Smooth muscle cell (in vitro differentiated cells): ENCODE measurements at regions not wholly inside any gene's neighbourhood (a gene's known extent, or its start where the extent isn't known, plus 50 kb on each side); places are given as distances from the start of the nearest gene placed in this dataset.

ENCODE experiments used
- DNase-seq: peaks from one replicate; lab custom pipeline; 2025; ENCODE audit not compliant: unreplicated experiment; lab: John Stamatoyannopoulos, UW
- H2AFZ ChIP-seq: fragments of 200-600 bp; sonication (generic); 2 replicates; pipeline ENCODE4 v1.6.0; 2016; ENCODE audit warnings: antibody characterized with exemption, low read depth, mild to moderate bottlenecking
- H3F3A ChIP-seq: fragments of 200-600 bp; sonication (generic); 2 replicates; pipeline ENCODE4 v1.6.0; 2017; ENCODE audit warnings: antibody characterized with exemption, low read depth
- H3K27ac ChIP-seq: fragments of 200-600 bp; sonication (generic); 2 replicates; pipeline ENCODE4 v1.5.1; 2016; ENCODE audit warnings: low read depth, mild to moderate bottlenecking
- H3K27me3 ChIP-seq: fragments of 200-600 bp; sonication (generic); 2 replicates; pipeline ENCODE4 v1.6.1; 2016; ENCODE audit warnings: low read depth, mild to moderate bottlenecking
- H3K36me3 ChIP-seq: fragments of 200-600 bp; sonication (generic); 2 replicates; pipeline ENCODE4 v1.5.1; 2016; ENCODE audit warnings: low read depth
- H3K4me1 ChIP-seq: fragments of 200-600 bp; sonication (generic); 2 replicates; pipeline ENCODE4 v1.5.1; 2016; ENCODE audit warnings: low read depth
- H3K4me2 ChIP-seq: fragments of 200-600 bp; sonication (generic); 2 replicates; pipeline ENCODE4 v1.6.0; 2016; ENCODE audit warnings: mild to moderate bottlenecking
- H3K4me3 ChIP-seq: fragments of 200-600 bp; sonication (generic); 2 replicates; pipeline ENCODE4 v1.5.1; 2016; ENCODE audit warnings: mild to moderate bottlenecking
- H3K79me2 ChIP-seq: fragments of 200-600 bp; sonication (generic); 2 replicates; pipeline ENCODE4 v1.6.0; 2016; ENCODE audit warnings: low read depth, mild to moderate bottlenecking
- H3K9ac ChIP-seq: fragments of 200-600 bp; sonication (generic); 2 replicates; pipeline ENCODE4 v1.6.0; 2016; ENCODE audit warnings: low read depth
- H3K9me3 ChIP-seq: fragments of 200-600 bp; sonication (generic); replicated peaks from 2 replicates; pipeline ENCODE4 v1.5.1; 2016; ENCODE audit warnings: low read depth
- H4K20me1 ChIP-seq: fragments of 200-600 bp; sonication (generic); 2 replicates; pipeline ENCODE4 v1.6.0; 2016; ENCODE audit warnings: low read depth
- WGBS: methylation state at CpG from one replicate; pipeline ENCODE4 v1.1.7; 2016; ENCODE audit warnings: low lambda C conversion rate; 5-methylcytosine and 5-hydroxymethylcytosine counted together
- TF ChIP-seq, protein P1 (sequence below): fragments of 200-600 bp; sonication (generic); IDR thresholded peaks from 2 replicates; pipeline ENCODE4 v1.5.1; 2017; ENCODE audit warnings: borderline replicate concordance, mild to moderate bottlenecking, antibody characterized with exemption; ENCODE audit not compliant: insufficient read depth, poor library complexity, severe bottlenecking

DNA sequence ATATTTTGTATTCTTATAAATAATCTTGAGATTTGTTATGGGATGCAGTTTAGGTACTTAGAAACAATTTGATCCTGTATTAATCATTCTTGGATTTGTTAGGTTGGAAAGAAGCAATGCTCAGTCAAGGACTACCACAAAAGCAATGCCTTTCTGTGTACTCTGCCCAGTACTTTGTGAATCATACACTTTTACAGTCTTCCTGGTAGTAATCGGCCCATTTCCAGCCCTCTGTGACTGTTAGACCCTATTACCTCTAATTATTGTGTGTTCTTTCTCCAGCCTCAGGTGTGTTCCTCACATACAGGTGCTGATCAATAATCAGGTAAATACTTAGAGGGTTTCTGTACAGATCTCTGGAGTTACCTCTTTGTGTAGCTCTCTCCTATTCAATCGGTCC is 609.0 kb downstream of the KCNH5 start:
- H3K79me2 ChIP-seq: no peaks in the 10 kb centered on the region
- no peak overlapping the region for H2AFZ ChIP-seq
- 48% methylated on average over 2 of the region's 2 CpGs for WGBS
- no peak overlapping the region for H3K9ac ChIP-seq
- TF ChIP-seq, protein P1, sequence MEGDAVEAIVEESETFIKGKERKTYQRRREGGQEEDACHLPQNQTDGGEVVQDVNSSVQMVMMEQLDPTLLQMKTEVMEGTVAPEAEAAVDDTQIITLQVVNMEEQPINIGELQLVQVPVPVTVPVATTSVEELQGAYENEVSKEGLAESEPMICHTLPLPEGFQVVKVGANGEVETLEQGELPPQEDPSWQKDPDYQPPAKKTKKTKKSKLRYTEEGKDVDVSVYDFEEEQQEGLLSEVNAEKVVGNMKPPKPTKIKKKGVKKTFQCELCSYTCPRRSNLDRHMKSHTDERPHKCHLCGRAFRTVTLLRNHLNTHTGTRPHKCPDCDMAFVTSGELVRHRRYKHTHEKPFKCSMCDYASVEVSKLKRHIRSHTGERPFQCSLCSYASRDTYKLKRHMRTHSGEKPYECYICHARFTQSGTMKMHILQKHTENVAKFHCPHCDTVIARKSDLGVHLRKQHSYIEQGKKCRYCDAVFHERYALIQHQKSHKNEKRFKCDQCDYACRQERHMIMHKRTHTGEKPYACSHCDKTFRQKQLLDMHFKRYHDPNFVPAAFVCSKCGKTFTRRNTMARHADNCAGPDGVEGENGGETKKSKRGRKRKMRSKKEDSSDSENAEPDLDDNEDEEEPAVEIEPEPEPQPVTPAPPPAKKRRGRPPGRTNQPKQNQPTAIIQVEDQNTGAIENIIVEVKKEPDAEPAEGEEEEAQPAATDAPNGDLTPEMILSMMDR: no peak
- H3K27ac ChIP-seq: no peak overlapping the region
- H3K9me3 ChIP-seq: peaks cover 22% of the 10 kb centered on the region
- H3K36me3 ChIP-seq: peaks cover 12% of the 10 kb centered on the region
- H3K4me2 ChIP-seq: no peak overlapping the region
- H3K4me1 ChIP-seq: no peaks in the 10 kb centered on the region
- H3K27me3 ChIP-seq: no peaks in the 10 kb centered on the region
- no peak for DNase-seq
- H4K20me1 ChIP-seq: no peaks in the 10 kb centered on the region
- no peaks in the 10 kb centered on the region for H3F3A ChIP-seq
- H3K4me3 ChIP-seq: no peak overlapping the region

DNA sequence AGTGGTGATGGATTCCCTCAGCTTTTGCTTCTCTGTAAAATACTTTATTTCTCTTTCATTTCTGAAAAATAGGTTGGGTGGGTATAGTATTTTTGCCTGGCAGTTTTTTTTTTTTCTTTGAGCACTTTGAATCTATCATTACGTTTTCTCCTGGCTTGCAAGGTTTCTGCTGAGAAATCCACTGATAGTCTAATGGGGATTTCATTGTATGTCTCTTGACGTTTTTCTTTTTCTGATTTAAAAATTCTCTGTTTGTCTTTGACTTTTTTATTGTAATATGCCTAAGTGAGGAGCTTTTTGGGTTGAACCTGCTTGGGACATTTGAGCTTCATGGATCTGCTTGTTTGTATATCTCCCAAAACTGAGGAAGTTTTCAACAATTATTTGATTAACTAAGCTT is 606.0 kb downstream of the KCNH5 start:
- H3K4me3 ChIP-seq: no peak overlapping the region
- H3K27ac ChIP-seq: no peak overlapping the region
- no peak overlapping the region for H3K4me2 ChIP-seq
- no peaks in the 10 kb centered on the region for H3K36me3 ChIP-seq
- 79% methylated on average over 2 of the region's 2 CpGs for WGBS
- no peaks in the 10 kb centered on the region for H3F3A ChIP-seq
- no peaks in the 10 kb centered on the region for H3K4me1 ChIP-seq
- no peak for DNase-seq
- H3K27me3 ChIP-seq: no peaks in the 10 kb centered on the region
- H3K9ac ChIP-seq: no peak overlapping the region
- H2AFZ ChIP-seq: no peak overlapping the region
- H4K20me1 ChIP-seq: no peaks in the 10 kb centered on the region
- peaks cover 8% of the 10 kb centered on the region for H3K9me3 ChIP-seq
- H3K79me2 ChIP-seq: no peaks in the 10 kb centered on the region
- TF ChIP-seq, protein P1: no peak

DNA sequence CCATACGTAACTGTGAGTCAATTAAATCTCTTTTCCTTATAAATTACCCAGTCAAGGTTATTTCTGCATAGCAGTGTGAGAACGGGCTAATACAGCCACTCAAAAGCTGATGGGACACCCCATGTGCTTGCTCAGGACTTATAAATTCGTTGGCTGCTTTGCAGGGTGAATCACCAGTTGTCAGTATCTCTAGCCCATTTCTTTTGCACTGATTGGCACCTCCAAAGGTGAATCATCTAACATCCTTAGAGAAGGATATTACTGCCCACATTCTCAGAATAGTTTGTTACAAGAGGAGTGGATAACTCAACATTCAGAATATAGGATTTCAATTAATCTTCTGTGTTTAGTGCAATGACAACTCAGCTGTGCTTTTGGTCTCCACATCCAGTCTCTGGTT is 601.5 kb downstream of the KCNH5 start:
- TF ChIP-seq, protein P1: no peak
- Histone ChIP-seq H2AFZ (no peak overlapping the region), H3K27ac (no peak overlapping the region), H3F3A (no peaks in the 10 kb centered on the region), H3K4me2 (no peak overlapping the region), H3K9ac (no peak overlapping the region), H3K36me3 (no peaks in the 10 kb centered on the region), H3K79me2 (no peaks in the 10 kb centered on the region), H4K20me1 (no peaks in the 10 kb centered on the region), H3K27me3 (no peaks in the 10 kb centered on the region), H3K4me1 (no peaks in the 10 kb centered on the region), H3K9me3 (peaks cover 8% of the 10 kb centered on the region), H3K4me3 (no peak overlapping the region)
- no peak for DNase-seq
- WGBS: 54% methylated on average over 3 of the region's 3 CpGs

DNA sequence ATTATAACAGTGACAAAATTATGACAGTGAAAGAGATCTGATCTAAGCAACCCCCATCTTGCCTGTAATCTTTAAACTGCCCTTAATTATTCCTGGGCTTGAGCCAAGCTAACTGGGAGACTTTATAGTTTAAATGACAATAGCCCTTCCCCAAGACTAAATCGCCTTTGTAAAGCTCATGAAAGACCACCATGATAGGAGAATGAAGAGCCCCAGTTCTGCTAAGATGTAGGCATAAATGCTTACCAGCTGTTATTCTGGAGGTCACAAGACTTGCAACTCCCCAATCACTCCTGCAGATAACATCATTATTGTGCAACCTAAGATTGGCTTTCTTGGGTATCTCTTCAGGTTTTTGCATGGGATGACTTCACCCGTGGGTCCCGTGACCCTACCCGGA is 599.7 kb downstream of the KCNH5 start:
- H3K27me3 ChIP-seq: no peaks in the 10 kb centered on the region
- TF ChIP-seq, protein P1: no peak
- no peak overlapping the region for H3K4me3 ChIP-seq
- H3K9ac ChIP-seq: no peak overlapping the region
- H3K36me3 ChIP-seq: no peaks in the 10 kb centered on the region
- 90% methylated on average over 4 of the region's 4 CpGs for WGBS
- no peaks in the 10 kb centered on the region for H3K4me1 ChIP-seq
- no peaks in the 10 kb centered on the region for H3F3A ChIP-seq
- no peaks in the 10 kb centered on the region for H3K79me2 ChIP-seq
- H3K9me3 ChIP-seq: no peaks in the 10 kb centered on the region
- no peak overlapping the region for H3K27ac ChIP-seq
- no peak overlapping the region for H3K4me2 ChIP-seq
- H2AFZ ChIP-seq: no peak overlapping the region
- no peak for DNase-seq
- H4K20me1 ChIP-seq: no peaks in the 10 kb centered on the region
